GM12878 (cell line): ENCODE measurements at regions not wholly inside any gene's neighbourhood (a gene's known extent, or its start where the extent isn't known, plus 50 kb on each side); places are given as distances from the start of the nearest gene placed in this dataset.

Experiments
- ATF2 ChIP-seq: IDR thresholded peaks from 2 replicates; pipeline ENCODE4 v1.6.1; 2012; ENCODE audit warnings: low read length, inconsistent platforms
- ATF7 ChIP-seq: fragments of 450-650 bp; IDR thresholded peaks from 2 replicates; pipeline ENCODE4 v1.6.1; 2016; ENCODE audit warnings: low read depth, mild to moderate bottlenecking
- BCL11A ChIP-seq: IDR thresholded peaks from 2 replicates; pipeline ENCODE4 v1.6.1; 2011; ENCODE audit warnings: low read depth, low read length
- BHLHE40 ChIP-seq, 2 experiments: fragments of 450-650 bp in 1 of 2; IDR thresholded peaks; 2 replicates each; pipeline ENCODE4 v1.6.1; 2011 to 2017; ENCODE audit warnings: low read depth in 2 of 2, borderline replicate concordance in 1 of 2, improper control_type of control experiment in 1 of 2, low read length in 1 of 2, mild to moderate bottlenecking in 1 of 2
- CBX3 ChIP-seq: fragments of 200-600 bp; sonication (generic); IDR thresholded peaks from 2 replicates; pipeline ENCODE4 v1.6.1; 2016; ENCODE audit warnings: low read depth, borderline replicate concordance
- E2F4 ChIP-seq: IDR thresholded peaks from 2 replicates; pipeline ENCODE4 v1.6.1; 2012; ENCODE audit warnings: low read depth, low read length, improper control_type of control experiment
- EGR1 ChIP-seq, 2 experiments: IDR thresholded peaks; 1 replicate in 1 of 2; 2 replicates in 1 of 2; pipeline ENCODE4 v1.6.1; 2011 to 2012; ENCODE audit warnings: low read depth in 2 of 2, low read length in 2 of 2, borderline replicate concordance in 1 of 2, mild to moderate bottlenecking in 1 of 2, moderate library complexity in 1 of 2
- ESRRA ChIP-seq: IDR thresholded peaks from 2 replicates; pipeline ENCODE4 v1.6.1; 2012; ENCODE audit warnings: mild to moderate bottlenecking, low read length, improper control_type of control experiment
- FOXM1 ChIP-seq: IDR thresholded peaks from 2 replicates; pipeline ENCODE4 v1.6.1; 2012; ENCODE audit warnings: low read depth, mild to moderate bottlenecking, inconsistent platforms, low read length, moderate library complexity
- IKZF1 ChIP-seq: fragments of 450-650 bp; conservative IDR thresholded peaks from 2 replicates; pipeline ENCODE4 v1.6.1; 2017; ENCODE audit warnings: antibody characterized with exemption, mild to moderate bottlenecking
- LARP7 ChIP-seq: fragments of 450-650 bp; IDR thresholded peaks from 2 replicates; pipeline ENCODE4 v1.6.1; 2017; ENCODE audit warnings: mild to moderate bottlenecking
- MEF2B ChIP-seq: fragments of 450-650 bp; IDR thresholded peaks from 2 replicates; pipeline ENCODE4 v1.6.1; 2018; ENCODE audit warnings: mild to moderate bottlenecking, moderate library complexity; ENCODE audit not compliant: partially characterized antibody, poor library complexity, severe bottlenecking
- NFIC ChIP-seq: IDR thresholded peaks from 2 replicates; pipeline ENCODE4 v1.6.1; 2012; ENCODE audit warnings: low read depth, mild to moderate bottlenecking, inconsistent platforms, low read length, moderate library complexity
- NR2F1 ChIP-seq: fragments of 450-650 bp; conservative IDR thresholded peaks from 2 replicates; pipeline ENCODE4 v1.6.1; 2017; ENCODE audit warnings: mild to moderate bottlenecking
- SKIL ChIP-seq: fragments of 450-650 bp; IDR thresholded peaks from 2 replicates; pipeline ENCODE4 v1.6.1; 2017; ENCODE audit warnings: mild to moderate bottlenecking, low read depth, inconsistent platforms; ENCODE audit not compliant: poor library complexity, severe bottlenecking
- SPI1 ChIP-seq: IDR thresholded peaks from 2 replicates; pipeline ENCODE4 v1.6.1; 2011; ENCODE audit warnings: low read depth, mild to moderate bottlenecking, low read length, moderate library complexity, borderline replicate concordance; ENCODE audit not compliant: insufficient read depth
- SRF ChIP-seq, 2 experiments: IDR thresholded peaks; 2 replicates each; pipeline ENCODE4 v1.6.1; 2011; ENCODE audit warnings: low read depth in 2 of 2, low read length in 2 of 2, mild to moderate bottlenecking in 1 of 2, moderate library complexity in 1 of 2
- TBL1XR1 ChIP-seq: IDR thresholded peaks from 2 replicates; pipeline ENCODE4 v1.6.1; 2012; ENCODE audit warnings: low read depth, low read length, improper control_type of control experiment
- ZBTB11 ChIP-seq: fragments of 450-650 bp; formaldehyde crosslinking; IDR thresholded peaks from 2 replicates; pipeline ENCODE4 v1.5.0; 2022; ENCODE audit warnings: mild to moderate bottlenecking, missing genetic modification characterization
- ZNF384 ChIP-seq: IDR thresholded peaks from 2 replicates; pipeline ENCODE4 v1.6.1; 2012; ENCODE audit warnings: low read depth, mild to moderate bottlenecking, low read length, improper control_type of control experiment, borderline replicate concordance

- TF ChIP-seq FOXM1 (peak; percentile 60; the same call in 1 of the 2 replicates), CBX3 (no peak), ESRRA (no peak), IKZF1 (peak; percentile 89), LARP7 (no peak), SRF (IDR thresholded peaks at IDR 0.05; ENCODE audit: low read depth in 2 of 2, low read length in 2 of 2) (no peak), SPI1 (no peak), ZBTB11 (CRISPR knock-in tag) (no peak), TBL1XR1 (0 out of 2 replicates have a peak, but pooled peaks have one; percentile 48), NFIC (peak; percentile 60; the same call in 1 of the 2 replicates), ZNF384 (no peak), ATF2 (peak; percentile 37; the same call in 1 of the 2 replicates), SKIL (peak; percentile 34), ATF7 (no peak), EGR1 (IDR thresholded peaks at IDR 0.05; ENCODE audit: borderline replicate concordance in 1 of 2, low read depth in 2 of 2, low read length in 2 of 2) (no peak), BCL11A (peak; percentile 25; the same call in 1 of the 2 replicates), NR2F1 (peak; percentile 83), MEF2B (peak; percentile 76), E2F4 (no peak), BHLHE40 (IDR thresholded peaks at IDR 0.05; ENCODE audit: borderline replicate concordance in 1 of 2, low read depth in 2 of 2, low read length in 1 of 2) (peak in 1 of 2 experiments; percentile 37; a peak in 1 of 4 replicates)
Measured at GRCh38 chr10:44260286-44260928, 124.5 kb downstream of the CXCL12 start (continued).
